Mesodermal cell (in vitro differentiated cells): ENCODE measurements at regions not wholly inside any gene's neighbourhood (a gene's known extent, or its start where the extent isn't known, plus 50 kb on each side); places are given as distances from the start of the nearest gene placed in this dataset.

ENCODE experiments used
- H3K27ac ChIP-seq: 2 replicates; pipeline ENCODE4 v1.7.0; 2013; ENCODE audit warnings: mild to moderate bottlenecking, low read depth, low read length, moderate library complexity; ENCODE audit not compliant: severe bottlenecking
- H3K36me3 ChIP-seq: 2 replicates; pipeline ENCODE4 v1.7.1; 2013; ENCODE audit warnings: mild to moderate bottlenecking, low read length, moderate library complexity; ENCODE audit not compliant: control insufficient read depth, insufficient read depth
- H3K4me1 ChIP-seq: one replicate; pipeline ENCODE4 v1.7.1; 2013; ENCODE audit warnings: mild to moderate bottlenecking, low read length; ENCODE audit not compliant: insufficient read depth, control insufficient read depth, poor library complexity, severe bottlenecking
- H3K4me3 ChIP-seq: 2 replicates; pipeline ENCODE4 v1.7.0; 2013; ENCODE audit warnings: low read length, control low read depth, mild to moderate bottlenecking; ENCODE audit not compliant: insufficient read depth, poor library complexity, severe bottlenecking; ENCODE audit errors: extremely low read depth
- H3K9me3 ChIP-seq: 2 replicates; pipeline ENCODE4 v1.7.1; 2013; ENCODE audit warnings: mild to moderate bottlenecking, low read length, moderate library complexity; ENCODE audit not compliant: control insufficient read depth
- WGBS, 2 experiments: methylation state at CpG; one replicate each; pipeline ENCODE4 v1.1.5; 2013; ENCODE audit warnings: missing lambda C conversion rate in 2 of 2; ENCODE audit not compliant: insufficient coverage in 2 of 2; 5-methylcytosine and 5-hydroxymethylcytosine counted together

DNA sequence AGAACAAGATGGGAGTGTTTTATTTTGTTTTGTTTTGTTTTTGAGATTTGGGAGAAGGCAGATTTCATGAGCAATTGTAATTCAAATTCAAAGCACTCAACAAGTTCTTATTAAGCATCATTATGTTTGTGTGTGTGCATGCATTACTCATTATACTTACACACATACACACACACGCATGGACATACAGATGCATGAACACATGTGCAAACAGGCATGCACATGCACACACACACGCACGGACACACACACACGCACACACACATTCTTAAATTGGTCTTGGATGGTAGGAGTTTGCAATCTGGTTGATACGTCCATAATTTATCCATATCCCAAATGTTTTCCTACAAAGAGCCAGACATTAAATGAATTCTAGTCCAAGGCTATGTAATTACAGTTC lies 702.8 kb downstream of the INHBA start:
- H3K4me1 ChIP-seq: no peaks in the 10 kb centered on the region
- no peaks in the 10 kb centered on the region for H3K9me3 ChIP-seq
- no peak overlapping the region for H3K4me3 ChIP-seq
- no peak overlapping the region for H3K27ac ChIP-seq
- WGBS, 2 experiments: 100% methylated on average over 1 of the region's 5 CpGs; no CpG with 5 or more reads in 1 of the 2 experiments
- no peaks in the 10 kb centered on the region for H3K36me3 ChIP-seq

DNA sequence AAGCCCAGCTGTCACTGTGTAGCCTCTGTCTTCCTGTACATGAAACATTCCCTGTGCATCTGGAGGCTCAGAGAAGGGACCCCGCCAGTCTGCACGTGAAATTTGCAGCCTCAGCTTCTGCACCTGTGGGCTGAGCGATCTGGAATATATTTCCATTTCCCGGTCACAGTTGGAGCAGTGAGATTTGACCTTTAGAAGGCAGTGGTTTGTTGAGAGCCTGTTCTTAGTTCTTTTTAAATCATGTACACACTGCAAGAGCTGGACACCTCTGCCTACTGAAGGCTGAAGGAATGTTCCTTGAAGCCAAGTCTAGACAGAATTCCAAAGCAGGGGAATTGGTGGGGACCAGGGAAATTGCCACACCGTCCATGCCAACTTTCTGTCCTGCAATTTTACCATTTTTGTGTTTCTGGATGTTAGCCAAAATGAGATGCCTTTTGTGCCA lies 706.6 kb downstream of the INHBA start:
- no peaks in the 10 kb centered on the region for H3K36me3 ChIP-seq
- no peaks in the 10 kb centered on the region for H3K4me1 ChIP-seq
- no peak overlapping the region for H3K27ac ChIP-seq
- no peaks in the 10 kb centered on the region for H3K9me3 ChIP-seq
- H3K4me3 ChIP-seq: no peak overlapping the region
- 88 to 90% methylated on average over 3 to 4 of the region's 5 CpGs for WGBS, 2 experiments

DNA sequence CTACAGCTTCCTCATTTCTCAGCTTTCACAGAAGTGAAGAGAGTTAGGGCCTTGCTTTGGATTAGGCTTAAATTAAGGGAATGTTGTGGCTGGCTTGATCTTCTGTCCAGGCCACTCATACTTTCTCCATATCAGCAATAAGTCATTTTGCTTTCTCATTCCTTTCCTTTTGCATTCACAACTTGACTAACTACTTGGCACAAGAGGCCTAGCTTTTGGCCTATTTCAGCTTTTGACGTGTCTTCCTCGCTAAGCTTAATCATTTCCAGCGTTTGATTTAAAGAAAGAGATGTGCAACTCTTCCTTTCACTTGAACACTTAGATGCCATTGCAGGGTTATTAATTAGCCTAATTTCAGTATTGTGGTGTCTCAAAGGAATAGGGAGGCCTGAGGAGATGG lies 712.0 kb downstream of the INHBA start:
- H3K27ac ChIP-seq: no peak overlapping the region
- no peaks in the 10 kb centered on the region for H3K36me3 ChIP-seq
- no peaks in the 10 kb centered on the region for H3K4me1 ChIP-seq
- no peak overlapping the region for H3K4me3 ChIP-seq
- H3K9me3 ChIP-seq: no peaks in the 10 kb centered on the region
- 93 to 100% methylated on average over 3 of the region's 3 CpGs for WGBS, 2 experiments

DNA sequence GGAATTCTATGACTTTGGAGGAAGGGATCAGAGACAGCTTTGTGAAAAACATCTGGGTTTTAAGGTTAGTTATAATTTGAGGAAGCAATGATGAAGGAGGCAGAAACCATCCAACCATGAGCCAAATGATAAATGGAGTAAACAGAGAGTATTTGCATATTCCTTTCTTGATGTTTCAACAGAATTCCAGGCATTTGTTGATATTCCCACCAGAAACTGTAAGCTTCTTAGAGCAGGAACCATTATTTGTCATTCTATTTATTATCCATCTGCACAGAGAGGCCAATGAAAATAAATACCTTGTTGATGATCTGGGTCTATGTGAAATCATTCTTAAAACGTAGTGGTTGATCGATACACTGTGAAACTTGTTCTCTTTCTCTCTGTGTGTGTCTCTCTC lies 715.3 kb downstream of the INHBA start:
- 100% methylated on average over 2 of the region's 2 CpGs; no CpG with 5 or more reads in 1 of the 2 experiments for WGBS, 2 experiments
- H3K4me1 ChIP-seq: no peaks in the 10 kb centered on the region
- no peaks in the 10 kb centered on the region for H3K36me3 ChIP-seq
- H3K27ac ChIP-seq: no peak overlapping the region
- H3K9me3 ChIP-seq: no peaks in the 10 kb centered on the region
- no peak overlapping the region for H3K4me3 ChIP-seq

DNA sequence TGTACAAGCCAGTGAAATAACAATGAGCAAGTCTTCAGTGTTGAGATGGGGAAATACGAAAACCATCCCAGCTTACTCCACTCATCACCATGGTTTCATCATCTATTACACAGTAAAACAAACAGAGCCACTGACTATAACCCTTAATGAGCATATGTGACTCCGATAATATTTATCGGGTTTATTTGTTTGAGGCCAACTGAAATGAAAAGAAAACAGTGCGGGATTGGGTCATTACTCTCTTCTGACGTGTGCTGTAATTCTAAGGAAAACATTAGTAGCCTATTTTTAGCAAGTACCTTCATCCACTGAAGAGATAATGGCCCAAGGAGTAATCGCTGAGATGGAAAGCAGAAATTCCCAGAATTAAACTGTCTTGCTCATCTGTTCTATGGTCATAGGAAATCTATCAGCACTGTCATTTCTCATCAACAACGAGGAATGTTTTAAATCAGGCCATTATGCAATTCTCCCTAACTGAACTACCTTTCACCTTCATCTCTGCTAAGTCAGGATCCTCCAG lies 716.5 kb downstream of the INHBA start:
- Histone ChIP-seq H3K36me3 (no peaks in the 10 kb centered on the region), H3K9me3 (no peaks in the 10 kb centered on the region), H3K27ac (no peak overlapping the region), H3K4me3 (no peak overlapping the region), H3K4me1 (no peaks in the 10 kb centered on the region)
- WGBS, 2 experiments: 90 to 98% methylated on average over 4 to 7 of the region's 7 CpGs

DNA sequence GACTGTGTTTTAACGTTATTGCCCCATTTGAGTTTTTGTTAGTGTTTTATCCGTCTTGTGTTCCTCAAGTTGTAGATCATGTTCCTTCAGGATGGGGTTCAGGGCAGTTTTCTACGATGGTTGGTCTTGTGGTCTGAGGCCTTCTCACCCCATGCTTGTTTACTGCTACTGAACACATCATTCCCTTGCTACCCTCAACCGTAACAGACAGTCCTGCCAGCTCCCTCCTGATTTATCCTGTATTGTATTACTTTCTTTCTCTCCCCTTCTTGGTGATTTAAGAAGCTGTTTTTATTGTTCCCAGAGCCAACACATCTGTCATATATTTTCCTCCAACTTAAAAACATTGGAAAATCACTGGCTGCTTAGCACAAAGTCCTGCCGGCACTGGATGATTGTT lies 719.8 kb downstream of the INHBA start:
- H3K36me3 ChIP-seq: no peaks in the 10 kb centered on the region
- no peak overlapping the region for H3K27ac ChIP-seq
- peaks cover 8% of the 10 kb centered on the region for H3K4me1 ChIP-seq
- WGBS, 2 experiments: 93 to 95% methylated on average over 3 to 4 of the region's 5 CpGs
- no peaks in the 10 kb centered on the region for H3K9me3 ChIP-seq
- no peak overlapping the region for H3K4me3 ChIP-seq

DNA sequence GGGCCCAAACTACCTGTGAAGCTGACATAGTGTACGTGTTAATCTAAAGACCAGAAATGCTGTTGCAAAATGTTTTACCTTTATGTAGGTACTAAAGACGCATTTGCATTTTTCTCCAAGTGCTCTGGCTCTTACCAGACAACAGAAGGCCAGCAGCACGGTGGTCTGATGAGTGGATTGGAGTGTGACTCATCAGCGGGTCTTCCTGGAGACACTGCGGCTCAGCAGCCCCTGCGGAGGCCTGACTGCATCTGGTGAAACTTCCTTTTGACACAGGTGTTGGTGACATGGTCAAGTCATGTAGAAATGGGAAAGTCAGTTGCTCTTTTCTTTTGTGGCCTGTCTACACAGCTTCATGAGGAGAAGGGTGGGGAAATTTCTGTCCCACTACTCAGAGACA lies 723.6 kb downstream of the INHBA start:
- WGBS, 2 experiments: 80 to 94% methylated on average over 4 to 6 of the region's 6 CpGs
- H3K27ac ChIP-seq: no peak overlapping the region

DNA sequence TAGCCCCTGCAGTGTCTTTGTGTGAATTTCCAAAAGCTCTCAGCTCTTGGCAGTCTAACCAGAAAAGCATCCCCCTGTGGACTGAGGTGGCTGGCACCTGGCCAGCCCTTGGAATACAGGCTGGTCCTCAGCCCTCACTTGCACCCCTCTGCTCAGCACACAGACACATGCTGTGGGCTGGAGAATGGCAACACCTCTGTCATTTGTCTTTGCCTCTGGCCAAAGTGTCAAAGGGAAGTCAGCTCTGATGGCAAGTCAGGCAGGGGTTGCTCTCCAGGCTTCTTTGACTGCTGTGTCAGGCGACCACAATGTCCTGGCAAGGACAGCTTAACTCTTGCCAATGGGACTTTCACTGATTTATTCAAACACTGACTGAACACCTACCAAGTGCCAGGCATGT lies 724.8 kb downstream of the INHBA start:
- Histone ChIP-seq H3K9me3 (no peaks in the 10 kb centered on the region), H3K36me3 (no peaks in the 10 kb centered on the region), H3K4me3 (no peak overlapping the region), H3K4me1 (peaks cover 8% of the 10 kb centered on the region), H3K27ac (no peak overlapping the region)
- WGBS, 2 experiments: no CpG with 5 or more reads among the region's 1 CpG

More for the DNA sequence above, 723.6 kb downstream of the INHBA start:
- Histone ChIP-seq H3K4me1 (peaks cover 8% of the 10 kb centered on the region), H3K4me3 (no peak overlapping the region), H3K36me3 (no peaks in the 10 kb centered on the region), H3K9me3 (no peaks in the 10 kb centered on the region)

DNA sequence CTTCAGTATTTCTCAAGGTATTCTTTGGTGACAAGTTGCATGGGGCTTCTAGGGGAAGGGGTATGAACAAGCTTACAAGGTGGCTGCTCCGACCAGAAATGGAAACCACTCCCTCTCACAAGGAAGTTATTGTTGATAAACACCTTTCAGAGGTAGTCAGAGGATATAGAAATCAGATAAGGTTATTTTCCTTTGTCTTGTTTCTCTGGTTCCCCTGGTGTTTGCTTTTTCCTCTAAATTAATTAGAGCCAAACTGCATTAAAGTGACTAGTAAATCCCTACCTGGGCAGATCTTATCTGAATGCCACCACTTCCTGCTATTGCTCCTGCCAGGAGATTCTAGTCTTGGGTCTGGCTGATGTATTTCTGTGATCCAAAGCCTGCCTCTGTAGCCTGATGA lies 725.4 kb downstream of the INHBA start:
- WGBS, 2 experiments: no CpG with 5 or more reads among the region's 1 CpG
- Histone ChIP-seq H3K4me3 (no peak overlapping the region), H3K27ac (no peak overlapping the region)

DNA sequence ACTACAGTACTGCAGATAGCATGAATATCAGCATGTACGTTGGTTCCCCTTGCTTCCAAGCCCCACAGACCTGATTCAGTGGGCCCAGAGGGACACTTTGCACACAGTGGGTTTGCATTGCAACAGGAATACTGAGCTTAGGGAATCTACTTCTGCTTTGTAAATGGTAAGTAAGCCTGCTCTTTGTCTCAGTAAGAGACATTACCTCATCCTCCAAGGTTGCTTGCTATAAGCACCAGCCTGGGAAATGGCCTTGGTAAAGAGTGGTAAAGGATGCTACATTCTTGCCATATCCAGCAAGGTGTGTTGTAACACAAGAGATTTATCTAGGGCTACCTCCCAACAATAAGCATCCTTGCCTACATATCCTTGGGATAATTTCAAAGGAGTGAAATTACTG lies 730.5 kb downstream of the INHBA start:
- 67 to 100% methylated on average over 1 of the region's 1 CpG for WGBS, 2 experiments
- Histone ChIP-seq H3K9me3 (no peaks in the 10 kb centered on the region), H3K36me3 (no peaks in the 10 kb centered on the region), H3K4me1 (no peaks in the 10 kb centered on the region), H3K4me3 (no peak overlapping the region), H3K27ac (no peak overlapping the region)

More for the DNA sequence above, 725.4 kb downstream of the INHBA start:
- no peaks in the 10 kb centered on the region for H3K36me3 ChIP-seq
- peaks cover 8% of the 10 kb centered on the region for H3K4me1 ChIP-seq
- H3K9me3 ChIP-seq: no peaks in the 10 kb centered on the region

DNA sequence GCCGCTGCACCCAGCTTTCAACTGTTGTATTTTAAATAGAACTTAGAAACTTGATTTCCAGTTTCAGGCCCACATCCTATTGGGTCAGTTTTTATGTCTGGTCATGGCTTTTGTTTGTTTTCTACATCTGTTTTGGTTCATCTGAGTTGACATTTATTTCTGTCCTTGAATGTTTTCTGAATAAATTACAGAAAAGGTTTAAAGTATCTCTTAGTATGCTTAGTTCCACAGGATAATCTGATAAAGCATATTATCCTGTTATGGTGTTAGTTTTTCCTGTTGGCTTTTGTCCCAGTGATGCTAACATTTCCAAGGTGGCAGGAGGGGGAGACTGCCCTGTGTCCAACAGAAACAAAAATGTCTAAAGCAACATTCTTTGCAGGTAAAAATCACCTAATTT lies 733.2 kb downstream of the INHBA start:
- no peak overlapping the region for H3K4me3 ChIP-seq
- no peaks in the 10 kb centered on the region for H3K4me1 ChIP-seq
- no peaks in the 10 kb centered on the region for H3K9me3 ChIP-seq
- H3K27ac ChIP-seq: no peak overlapping the region
- no peaks in the 10 kb centered on the region for H3K36me3 ChIP-seq
- WGBS, 2 experiments: no CpG with 5 or more reads among the region's 1 CpG
